ENCODE measurements at regions not wholly inside any gene's neighbourhood (a gene's known extent, or its start where the extent isn't known, plus 50 kb on each side); places are given as distances from the start of the nearest gene placed in this dataset.
"Not testable (repeated sequence)": the region's sequence is repeated elsewhere in the genome, so short reads cannot be mapped to it uniquely, and the experiment has no call there.

DNA sequence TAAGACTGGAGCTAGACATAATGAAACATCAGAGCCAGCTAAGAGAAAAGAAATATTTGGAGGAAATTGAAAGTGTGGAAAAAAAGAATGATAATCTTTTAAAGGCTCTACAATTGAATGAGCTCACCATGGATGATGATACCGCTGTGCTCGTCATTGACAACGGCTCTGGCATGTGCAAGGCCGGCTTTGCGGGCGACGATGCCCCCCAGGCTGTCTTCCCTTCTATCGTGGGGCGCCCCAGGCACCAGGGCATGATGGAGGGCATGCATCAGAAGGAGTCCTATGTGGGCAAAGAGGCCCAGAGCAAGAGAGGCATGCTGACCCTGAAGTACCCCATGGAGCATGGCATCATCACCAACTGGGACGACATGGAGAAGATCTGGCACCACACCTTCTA, 98.3 kb downstream of the CCDC74A start:
- FAIRE-seq; DNase-seq (ENCODE audit: insufficient read length, low spot score): not testable (repeated sequence)

GRCh38 chr2:131626565-131626964, 98.9 kb downstream of the CCDC74A start:
- DNase-seq (ENCODE audit: insufficient read length, low spot score); FAIRE-seq: not testable (repeated sequence)

DNA sequence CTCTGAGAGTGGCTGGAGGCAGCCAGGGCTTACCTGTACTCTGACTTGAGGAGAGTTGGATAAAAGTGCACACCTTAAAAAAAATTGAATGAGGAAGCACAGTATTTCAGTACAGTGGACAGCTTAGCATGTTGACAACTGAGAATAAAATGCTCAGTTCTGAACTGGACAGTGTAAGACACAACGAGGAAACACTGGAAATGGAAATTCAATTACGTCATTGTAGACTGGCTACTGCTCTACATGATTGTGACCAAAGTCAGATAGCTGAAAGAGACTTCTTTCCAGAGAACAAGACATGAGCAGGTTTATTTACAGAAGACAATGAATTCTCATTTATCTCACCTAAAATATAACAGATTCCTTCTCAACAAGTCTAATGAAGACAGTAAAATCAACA, 100.1 kb downstream of the CCDC74A start:
- not testable (repeated sequence) for FAIRE-seq; DNase-seq (ENCODE audit: insufficient read length, low spot score)

- FAIRE-seq = not testable (repeated sequence)
Measured at GRCh38 chr2:131631648-131632047, 104.0 kb downstream of the CCDC74A start.

GRCh38 chr2:131633405-131633804, 105.7 kb downstream of the CCDC74A start:
- DNase-seq (ENCODE audit: insufficient read length, low spot score); FAIRE-seq: not testable (repeated sequence)

More at GRCh38 chr2:131631648-131632047, 104.0 kb downstream of the CCDC74A start:
- not testable (repeated sequence) for DNase-seq (ENCODE audit: insufficient read length, low spot score)

GRCh38 chr2:131633827-131634695, 106.4 kb downstream of the CCDC74A start:
- FAIRE-seq = not testable (repeated sequence)

DNA sequence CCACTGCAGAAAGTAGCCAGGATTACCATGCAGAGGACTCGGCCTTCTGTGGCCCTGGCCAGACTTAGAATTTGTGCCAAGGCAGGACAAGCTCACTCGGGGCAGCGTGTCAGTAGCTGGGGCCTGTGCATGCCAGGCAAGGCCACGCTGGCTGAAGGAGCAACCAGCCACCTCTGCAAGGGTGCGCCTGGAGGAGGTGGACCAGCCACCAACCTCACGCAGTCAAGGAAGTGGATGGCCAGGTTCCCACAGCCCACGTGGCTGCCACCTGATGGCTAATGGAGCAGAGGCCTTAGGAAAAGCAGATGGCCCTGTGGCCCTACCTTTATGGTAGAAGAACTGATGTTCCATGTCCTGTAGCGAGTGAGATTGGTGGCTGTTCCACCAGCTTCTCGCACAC, 107.9 kb downstream of the CCDC74A start:
- FAIRE-seq = no peak
- TF ChIP-seq, protein P1, sequence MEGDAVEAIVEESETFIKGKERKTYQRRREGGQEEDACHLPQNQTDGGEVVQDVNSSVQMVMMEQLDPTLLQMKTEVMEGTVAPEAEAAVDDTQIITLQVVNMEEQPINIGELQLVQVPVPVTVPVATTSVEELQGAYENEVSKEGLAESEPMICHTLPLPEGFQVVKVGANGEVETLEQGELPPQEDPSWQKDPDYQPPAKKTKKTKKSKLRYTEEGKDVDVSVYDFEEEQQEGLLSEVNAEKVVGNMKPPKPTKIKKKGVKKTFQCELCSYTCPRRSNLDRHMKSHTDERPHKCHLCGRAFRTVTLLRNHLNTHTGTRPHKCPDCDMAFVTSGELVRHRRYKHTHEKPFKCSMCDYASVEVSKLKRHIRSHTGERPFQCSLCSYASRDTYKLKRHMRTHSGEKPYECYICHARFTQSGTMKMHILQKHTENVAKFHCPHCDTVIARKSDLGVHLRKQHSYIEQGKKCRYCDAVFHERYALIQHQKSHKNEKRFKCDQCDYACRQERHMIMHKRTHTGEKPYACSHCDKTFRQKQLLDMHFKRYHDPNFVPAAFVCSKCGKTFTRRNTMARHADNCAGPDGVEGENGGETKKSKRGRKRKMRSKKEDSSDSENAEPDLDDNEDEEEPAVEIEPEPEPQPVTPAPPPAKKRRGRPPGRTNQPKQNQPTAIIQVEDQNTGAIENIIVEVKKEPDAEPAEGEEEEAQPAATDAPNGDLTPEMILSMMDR (IDR thresholded peaks at IDR 0.05; ENCODE audit: insufficient read depth, missing control alignments) = no peak
- DNase-seq (ENCODE audit: insufficient read length, low spot score) = no peak

More at GRCh38 chr2:131633827-131634695, 106.4 kb downstream of the CCDC74A start:
- DNase-seq (ENCODE audit: insufficient read length, low spot score) = not testable (repeated sequence)

DNA sequence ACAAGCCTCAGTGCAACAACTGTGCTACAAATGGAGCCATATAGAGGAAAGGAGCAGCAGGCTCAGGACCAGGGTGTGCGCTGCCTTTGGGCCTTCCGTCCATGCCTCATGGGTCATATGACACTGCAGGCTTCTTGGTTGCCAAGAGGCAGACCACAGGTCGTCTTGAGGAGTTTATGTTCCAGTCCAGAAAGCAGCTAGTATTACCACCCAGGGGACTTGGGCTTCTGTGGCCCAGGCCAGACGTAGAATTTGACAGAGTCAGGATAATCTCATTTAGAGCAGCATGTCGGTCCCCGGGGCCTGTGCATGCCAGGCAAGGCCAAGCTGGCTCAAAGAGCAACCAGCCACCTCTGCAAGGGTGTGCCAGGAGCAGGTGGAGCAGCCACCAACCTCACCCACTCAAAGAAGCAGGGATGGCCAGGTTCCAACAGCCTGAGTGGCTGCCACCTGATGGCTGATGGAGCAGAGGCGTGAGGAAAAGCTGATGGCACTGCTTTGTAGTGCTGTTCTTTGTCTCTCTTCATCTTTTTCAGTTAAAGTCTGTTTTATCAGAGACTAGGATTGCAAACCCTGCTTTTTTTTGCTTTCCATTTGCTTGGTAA, 109.1 kb downstream of the CCDC74A start:
- not testable (repeated sequence) for DNase-seq (ENCODE audit: insufficient read length, low spot score); FAIRE-seq

DNA sequence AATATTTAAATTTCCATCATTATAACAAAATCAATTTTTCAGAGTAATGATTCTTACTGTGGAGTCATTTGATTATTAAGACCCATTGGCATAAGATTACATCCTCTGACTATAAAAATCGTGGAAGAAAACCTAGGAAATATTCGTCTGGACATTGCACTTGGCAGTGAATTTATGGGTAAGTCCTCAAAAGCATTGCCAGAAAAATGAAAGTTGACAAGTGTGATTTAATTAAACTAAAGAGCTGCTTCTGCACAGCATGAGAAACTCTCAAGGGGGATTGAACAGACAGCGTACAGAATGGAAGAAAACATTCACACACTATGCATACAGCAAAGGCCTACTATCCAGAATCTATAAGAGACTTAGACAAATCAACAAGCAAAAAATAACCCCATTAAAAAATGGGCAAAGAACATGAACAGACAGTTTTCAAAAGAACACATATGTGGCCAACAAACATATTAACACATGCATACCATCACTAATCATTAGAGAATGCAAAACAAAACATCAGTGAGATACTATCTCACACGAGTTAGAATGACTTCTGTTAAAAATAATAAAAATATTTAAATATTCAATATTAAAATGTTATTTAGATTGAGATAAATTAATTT, 111.4 kb downstream of the CCDC74A start:
- FAIRE-seq = not testable (repeated sequence)

DNA sequence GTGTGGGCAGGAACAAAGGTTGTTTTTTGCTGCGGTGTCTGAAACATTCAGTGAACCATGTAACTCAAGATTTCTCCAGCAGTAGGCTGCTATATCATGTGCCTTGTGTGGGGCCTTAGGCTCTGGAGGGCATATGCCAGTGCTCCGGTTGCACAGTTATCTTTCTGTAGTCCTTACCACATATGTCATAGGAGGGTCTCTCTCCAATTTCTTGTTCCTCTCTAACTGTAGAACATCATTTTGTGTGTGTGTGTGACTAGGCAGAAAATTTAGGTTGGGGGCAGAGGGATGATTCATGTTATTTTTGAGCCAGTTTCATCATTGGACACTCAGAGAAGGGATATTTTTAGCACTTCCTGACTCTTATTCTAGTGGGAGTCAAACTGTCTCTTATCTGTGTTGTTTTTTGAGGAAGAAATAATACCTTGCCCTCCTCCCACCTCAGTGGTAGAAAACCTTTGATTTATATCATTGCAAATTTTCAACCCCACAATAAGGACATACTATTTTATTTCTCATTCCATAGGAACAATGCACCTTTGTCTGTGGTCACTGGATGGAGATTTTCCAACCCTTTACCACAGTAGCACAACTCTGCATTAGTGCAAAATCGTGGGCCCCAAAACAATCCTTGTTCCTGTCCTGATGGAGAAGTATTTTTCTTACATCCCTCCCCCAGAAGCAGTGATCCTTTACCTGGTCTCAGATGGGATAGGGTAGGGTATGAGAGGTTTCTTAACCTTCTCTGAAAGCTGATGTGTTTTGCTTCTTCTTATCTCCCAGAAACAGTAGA, 113.9 kb downstream of the CCDC74A start:
- TF ChIP-seq, protein P1 (IDR thresholded peaks at IDR 0.05; ENCODE audit: insufficient read depth, missing control alignments) = no peak
- no peak for DNase-seq (ENCODE audit: insufficient read length, low spot score)
- FAIRE-seq = no peak

More for the DNA sequence above, 111.4 kb downstream of the CCDC74A start:
- not testable (repeated sequence) for DNase-seq (ENCODE audit: insufficient read length, low spot score)

- FAIRE-seq; DNase-seq (ENCODE audit: insufficient read length, low spot score): not testable (repeated sequence)
Measured at GRCh38 chr2:131643180-131643579, 115.5 kb downstream of the CCDC74A start.
